Stimulated activated CD4-positive, alpha-beta T cell treated with anti-CD3 and anti-CD28 coated beads, Interleukin-4, amount 100 ng/mL, for 48 hours (primary cell): ENCODE measurements at regions not wholly inside any gene's neighbourhood (a gene's known extent, or its start where the extent isn't known, plus 50 kb on each side); places are given as distances from the start of the nearest gene placed in this dataset.

ENCODE experiments used
- DNase-seq, 2 donors: peaks; one replicate each; pipeline ENCODE4 v3.0.0-alpha.2; 2020; ENCODE audit warnings: low read depth in 2 of 2

- no peak for DNase-seq
Measured at GRCh38 chr16:88318051-88318450, 64.7 kb upstream of the ZNF469 start.

GRCh38 chr16:88318521-88318920 is 64.2 kb upstream of the ZNF469 start:
- no peak for DNase-seq

GRCh38 chr16:88319116-88319965 is 63.4 kb upstream of the ZNF469 start:
- DNase-seq: no peak

- peak in 1 of 2 donors; percentile 7 for DNase-seq
Measured at GRCh38 chr16:88320947-88321634, 61.7 kb upstream of the ZNF469 start.

GRCh38 chr16:88321635-88322499 is 60.9 kb upstream of the ZNF469 start:
- no peak for DNase-seq

GRCh38 chr16:88322500-88322970 is 60.2 kb upstream of the ZNF469 start:
- DNase-seq: no peak

- DNase-seq: no peak
Measured at GRCh38 chr16:88323041-88323440, 59.7 kb upstream of the ZNF469 start.

- no peak for DNase-seq
Measured at GRCh38 chr16:88323546-88324330, 59.0 kb upstream of the ZNF469 start.

GRCh38 chr16:88325087-88325750 is 57.5 kb upstream of the ZNF469 start:
- DNase-seq: no peak

- DNase-seq: no peak
Measured at GRCh38 chr16:88325976-88326375, 56.8 kb upstream of the ZNF469 start.

- DNase-seq: no peak
Measured at GRCh38 chr16:88326611-88327485, 55.9 kb upstream of the ZNF469 start.

- DNase-seq: no peak
Measured at GRCh38 chr16:88327561-88328312, 55.0 kb upstream of the ZNF469 start.

GRCh38 chr16:88328313-88328980 is 54.3 kb upstream of the ZNF469 start:
- no peak for DNase-seq

GRCh38 chr16:88329726-88330700 is 52.7 kb upstream of the ZNF469 start:
- DNase-seq: no peak

GRCh38 chr16:88330971-88331890 is 51.5 kb upstream of the ZNF469 start:
- no peak for DNase-seq
